ENCODE measurements at regions not wholly inside any gene's neighbourhood (a gene's known extent, or its start where the extent isn't known, plus 50 kb on each side); places are given as distances from the start of the nearest gene placed in this dataset.
A peak's percentile ranks its signal among the peaks of the same experiment; 100 is the strongest.

- peak; percentile 99 for DNase-seq (ENCODE audit: low read depth)
- TF ChIP-seq, protein P1, sequence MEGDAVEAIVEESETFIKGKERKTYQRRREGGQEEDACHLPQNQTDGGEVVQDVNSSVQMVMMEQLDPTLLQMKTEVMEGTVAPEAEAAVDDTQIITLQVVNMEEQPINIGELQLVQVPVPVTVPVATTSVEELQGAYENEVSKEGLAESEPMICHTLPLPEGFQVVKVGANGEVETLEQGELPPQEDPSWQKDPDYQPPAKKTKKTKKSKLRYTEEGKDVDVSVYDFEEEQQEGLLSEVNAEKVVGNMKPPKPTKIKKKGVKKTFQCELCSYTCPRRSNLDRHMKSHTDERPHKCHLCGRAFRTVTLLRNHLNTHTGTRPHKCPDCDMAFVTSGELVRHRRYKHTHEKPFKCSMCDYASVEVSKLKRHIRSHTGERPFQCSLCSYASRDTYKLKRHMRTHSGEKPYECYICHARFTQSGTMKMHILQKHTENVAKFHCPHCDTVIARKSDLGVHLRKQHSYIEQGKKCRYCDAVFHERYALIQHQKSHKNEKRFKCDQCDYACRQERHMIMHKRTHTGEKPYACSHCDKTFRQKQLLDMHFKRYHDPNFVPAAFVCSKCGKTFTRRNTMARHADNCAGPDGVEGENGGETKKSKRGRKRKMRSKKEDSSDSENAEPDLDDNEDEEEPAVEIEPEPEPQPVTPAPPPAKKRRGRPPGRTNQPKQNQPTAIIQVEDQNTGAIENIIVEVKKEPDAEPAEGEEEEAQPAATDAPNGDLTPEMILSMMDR (IDR thresholded peaks at IDR 0.05; ENCODE audit: insufficient read depth, low read length) = no peak
Measured at GRCh38 chr1:201766131-201766866, 62.7 kb upstream of the IPO9 start.

DNA sequence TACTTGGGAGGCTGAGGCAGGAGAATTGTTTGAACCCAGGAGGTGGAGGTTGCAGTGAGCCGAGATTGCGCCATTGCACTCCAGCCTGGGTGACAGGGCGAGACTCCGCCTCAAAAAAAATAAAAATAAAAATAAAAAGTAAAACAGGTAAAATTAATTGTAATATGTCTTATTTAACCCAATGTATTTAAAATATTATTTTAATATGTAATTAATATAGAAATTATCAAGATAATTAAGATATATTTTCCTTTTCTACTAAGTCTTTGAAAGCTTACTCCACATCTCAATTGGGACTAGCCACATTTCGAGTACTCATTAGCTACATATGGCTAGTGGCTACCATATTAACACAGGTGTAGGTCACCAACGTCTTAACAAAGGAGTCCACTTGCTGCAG lies 61.6 kb upstream of the IPO9 start:
- TF ChIP-seq, protein P1 (IDR thresholded peaks at IDR 0.05; ENCODE audit: insufficient read depth, low read length) = no peak
- DNase-seq (ENCODE audit: low read depth) = no peak
- H3K4me3 ChIP-seq (ENCODE audit: low read depth, low read length) = no peak overlapping the region

More at GRCh38 chr1:201766131-201766866, 62.7 kb upstream of the IPO9 start:
- H3K4me3 ChIP-seq (ENCODE audit: low read depth, low read length) = no peak overlapping the region

DNA sequence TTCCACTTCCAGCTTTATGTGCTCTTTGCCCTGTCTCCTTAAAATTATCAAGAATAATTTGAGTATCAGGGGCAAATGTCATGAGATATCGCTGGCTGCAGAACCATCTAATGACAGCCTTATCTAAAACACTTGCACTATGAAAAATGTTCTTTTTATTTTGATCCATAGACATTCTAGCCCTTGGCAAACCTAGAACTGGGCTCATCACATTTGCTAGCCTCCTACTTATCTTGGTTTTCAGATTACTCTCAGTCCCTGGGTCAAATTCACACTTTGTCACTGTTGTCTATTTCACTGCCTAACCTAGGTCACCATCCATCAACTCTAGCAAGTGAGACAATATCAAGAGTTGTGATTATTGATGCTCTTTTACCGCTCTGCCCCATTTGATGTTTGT lies 59.9 kb upstream of the IPO9 start:
- DNase-seq (ENCODE audit: low read depth) = no peak
- no peak overlapping the region for H3K4me3 ChIP-seq (ENCODE audit: low read depth, low read length)
- TF ChIP-seq, protein P1 (IDR thresholded peaks at IDR 0.05; ENCODE audit: insufficient read depth, low read length) = no peak

GRCh38 chr1:201769966-201770365 lies 59.0 kb upstream of the IPO9 start:
- TF ChIP-seq, protein P1 (IDR thresholded peaks at IDR 0.05; ENCODE audit: insufficient read depth, low read length) = peak; percentile 29
- DNase-seq (ENCODE audit: low read depth) = peak; percentile 99
- H3K4me3 ChIP-seq (ENCODE audit: low read depth, low read length) = no peak overlapping the region

DNA sequence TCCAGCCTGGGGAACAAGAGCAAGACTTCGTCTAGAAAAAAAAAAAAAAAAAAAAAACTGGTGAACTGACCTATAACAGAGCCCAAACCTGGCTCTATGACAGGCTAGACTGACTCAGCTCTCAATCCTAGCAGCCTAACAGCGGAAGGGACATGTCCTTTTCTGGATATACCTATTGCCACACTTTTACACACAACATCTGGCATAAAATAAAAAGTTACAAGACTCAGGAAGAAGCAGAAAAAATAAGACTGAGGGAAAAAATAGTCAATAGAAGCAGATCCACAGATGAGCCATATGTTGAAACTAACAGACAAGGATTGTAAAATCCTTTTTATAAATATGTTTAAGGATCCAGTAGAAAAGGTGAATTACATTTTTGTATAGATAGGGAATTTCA lies 57.5 kb upstream of the IPO9 start:
- TF ChIP-seq, protein P1 (IDR thresholded peaks at IDR 0.05; ENCODE audit: insufficient read depth, low read length) = no peak
- H3K4me3 ChIP-seq (ENCODE audit: low read depth, low read length) = no peak overlapping the region
- DNase-seq (ENCODE audit: low read depth) = peak; percentile 85

GRCh38 chr1:201772178-201772577 lies 56.8 kb upstream of the IPO9 start:
- no peak overlapping the region for H3K4me3 ChIP-seq (ENCODE audit: low read depth, low read length)
- DNase-seq (ENCODE audit: low read depth) = peak; percentile 44
- TF ChIP-seq, protein P1 (IDR thresholded peaks at IDR 0.05; ENCODE audit: insufficient read depth, low read length) = no peak

DNA sequence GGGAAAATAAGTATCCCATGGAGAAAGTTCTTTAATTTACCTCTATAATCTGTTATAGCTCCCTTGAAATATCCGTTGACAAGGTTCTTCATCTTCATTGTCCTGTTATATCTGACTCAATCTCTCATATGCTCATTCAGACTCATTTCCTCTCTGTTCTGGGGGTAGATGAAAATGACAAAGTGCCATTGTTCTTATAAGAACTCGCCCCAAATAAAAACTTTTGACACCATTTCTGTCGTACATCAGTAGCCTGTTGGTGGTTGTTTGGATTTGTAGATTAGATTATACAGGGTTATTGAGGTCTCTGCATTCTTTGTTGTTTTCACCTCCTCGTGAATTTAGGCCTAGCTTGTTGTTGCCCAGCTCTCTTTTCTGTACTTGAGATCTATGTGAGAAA lies 55.2 kb upstream of the IPO9 start:
- H3K4me3 ChIP-seq (ENCODE audit: low read depth, low read length) = no peak overlapping the region
- TF ChIP-seq, protein P1 (IDR thresholded peaks at IDR 0.05; ENCODE audit: insufficient read depth, low read length) = no peak
- peak; percentile 58 for DNase-seq (ENCODE audit: low read depth)
